ELR (cell line): ENCODE measurements at regions not wholly inside any gene's neighbourhood (a gene's known extent, or its start where the extent isn't known, plus 50 kb on each side); places are given as distances from the start of the nearest gene placed in this dataset.

ENCODE experiments used
- DNase-seq: peaks from one replicate; pipeline ENCODE4 v3.0.0-alpha.2; 2015; ENCODE audit warnings: low read depth

DNA sequence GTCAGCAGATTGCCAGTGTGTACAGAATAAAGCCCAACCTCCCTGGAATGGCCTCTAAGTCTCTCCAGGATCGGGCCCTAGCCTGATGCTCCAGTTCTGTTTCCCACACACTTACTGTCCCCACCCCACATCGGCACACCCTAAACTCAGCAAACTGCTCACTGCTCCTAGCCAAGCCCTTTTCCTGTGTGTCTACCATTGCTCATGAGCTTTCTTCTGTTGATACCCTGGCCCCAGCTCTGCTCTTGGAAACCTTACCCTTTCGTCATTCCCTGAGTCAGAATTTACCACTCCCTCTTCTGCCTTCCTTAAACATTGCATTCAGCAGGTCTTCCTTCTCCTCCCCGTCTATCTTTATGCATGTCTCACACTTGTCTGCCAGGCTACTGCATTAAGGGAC, 158.9 kb downstream of the TMX1 start:
- DNase-seq = peak; percentile 99

DNA sequence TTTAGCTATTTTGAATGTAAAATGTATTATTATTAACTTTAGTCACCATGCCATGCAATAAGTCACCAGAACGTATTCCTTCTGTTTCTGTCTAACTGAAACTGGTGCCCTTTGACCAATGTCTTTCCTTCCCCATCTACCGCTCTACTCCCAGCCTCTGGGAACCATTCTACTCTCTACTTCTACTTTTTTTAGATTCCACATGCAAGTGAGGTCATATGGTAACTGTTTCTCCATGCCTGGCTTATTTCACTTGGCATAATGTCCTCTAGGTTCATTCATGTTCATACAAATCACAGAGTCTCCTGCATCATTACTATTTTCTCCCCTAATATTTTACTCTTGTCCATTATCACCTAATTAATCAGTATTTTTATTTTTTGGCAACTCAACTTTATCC, 160.1 kb downstream of the TMX1 start:
- DNase-seq = no peak

DNA sequence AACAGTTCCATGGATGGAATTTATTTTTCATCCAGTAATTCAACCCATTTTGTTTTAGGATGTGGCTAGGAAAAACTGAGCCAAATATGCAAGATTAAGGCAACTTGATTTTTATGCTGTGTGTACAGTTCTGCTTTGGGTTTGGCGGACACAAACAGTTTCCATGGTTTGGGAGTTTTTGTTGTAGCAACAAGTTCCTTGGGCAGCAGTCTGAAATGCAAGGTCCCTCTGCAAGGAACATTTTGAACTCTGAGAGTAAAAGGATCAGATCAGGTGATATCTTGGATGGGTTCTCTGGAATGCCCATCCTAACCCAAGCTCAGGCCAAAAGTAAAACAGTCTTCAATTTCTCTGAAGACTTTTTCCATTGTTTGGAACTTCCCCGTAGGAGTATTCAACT, 161.2 kb downstream of the TMX1 start:
- DNase-seq = no peak

DNA sequence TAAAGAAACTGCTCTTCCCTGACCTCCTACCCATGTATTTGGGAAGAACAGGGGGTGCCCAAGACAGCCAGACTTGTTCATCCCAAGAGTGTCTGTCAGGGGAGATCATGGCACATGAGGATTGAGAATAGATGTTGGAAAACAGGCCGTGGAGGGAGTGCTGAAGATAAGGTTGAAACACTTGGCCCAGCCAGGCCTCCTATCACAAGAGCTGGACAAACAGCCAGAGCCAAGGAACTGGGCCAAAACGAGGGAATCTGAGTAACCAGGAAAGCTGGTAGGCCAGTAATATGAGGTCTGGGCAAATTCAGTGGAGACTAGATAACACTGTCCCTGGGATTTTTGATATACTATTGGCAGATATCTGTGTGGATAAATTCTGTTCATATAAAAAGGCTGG, 161.7 kb downstream of the TMX1 start:
- DNase-seq = no peak

- no peak for DNase-seq
These were observed 170.8 kb downstream of the TMX1 start for GRCh38 chr14:51410897-51411296.

GRCh38 chr14:51419685-51420084, 179.6 kb downstream of the TMX1 start:
- DNase-seq = no peak

DNA sequence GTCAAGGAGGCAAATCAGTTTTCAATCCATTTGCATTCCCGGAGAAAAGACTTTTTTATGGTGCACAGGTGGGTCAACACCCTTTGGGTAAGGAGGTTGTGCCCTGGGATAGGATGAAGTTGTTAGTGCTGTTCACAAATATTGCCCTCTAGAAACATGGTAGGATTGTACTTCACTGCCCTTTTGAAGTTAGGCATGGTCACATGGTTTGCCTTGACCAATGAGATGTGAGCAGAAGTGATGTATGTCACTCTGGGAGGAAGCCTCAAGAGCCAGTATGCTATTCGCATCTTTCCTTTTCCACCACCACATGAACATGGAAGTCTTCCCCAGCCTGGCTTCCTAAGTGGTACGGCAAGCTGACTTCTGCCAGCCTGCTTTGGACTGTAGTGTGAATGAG, 182.7 kb downstream of the TMX1 start:
- DNase-seq = no peak

GRCh38 chr14:51424041-51424440, 184.0 kb downstream of the TMX1 start:
- no peak for DNase-seq

GRCh38 chr14:51424561-51425251, 184.7 kb downstream of the TMX1 start:
- no peak for DNase-seq

DNA sequence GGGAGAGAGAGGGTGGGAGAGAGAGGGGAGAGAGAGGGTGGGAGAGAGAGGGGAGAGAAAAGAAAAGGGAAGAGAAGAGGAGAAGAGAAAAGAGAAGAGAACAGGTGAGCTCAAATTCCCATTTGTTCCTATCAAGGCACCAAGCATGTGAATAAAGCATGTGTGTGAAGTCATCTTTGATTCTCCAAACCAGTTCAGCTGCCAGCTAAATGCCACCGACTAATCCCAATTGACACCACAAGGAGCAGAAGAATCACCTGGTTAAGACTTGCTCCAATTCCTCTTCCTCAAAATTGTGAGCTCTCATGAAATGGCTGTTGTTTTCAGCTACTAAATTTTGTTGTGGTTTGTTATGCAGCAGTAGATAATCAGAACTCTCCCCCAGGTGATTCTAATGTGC, 188.9 kb downstream of the TMX1 start:
- DNase-seq = no peak

- DNase-seq = no peak
These were observed 190.0 kb downstream of the TMX1 start for GRCh38 chr14:51430079-51430478.

GRCh38 chr14:51430633-51431032, 190.6 kb downstream of the TMX1 start:
- DNase-seq = peak; percentile 24

DNA sequence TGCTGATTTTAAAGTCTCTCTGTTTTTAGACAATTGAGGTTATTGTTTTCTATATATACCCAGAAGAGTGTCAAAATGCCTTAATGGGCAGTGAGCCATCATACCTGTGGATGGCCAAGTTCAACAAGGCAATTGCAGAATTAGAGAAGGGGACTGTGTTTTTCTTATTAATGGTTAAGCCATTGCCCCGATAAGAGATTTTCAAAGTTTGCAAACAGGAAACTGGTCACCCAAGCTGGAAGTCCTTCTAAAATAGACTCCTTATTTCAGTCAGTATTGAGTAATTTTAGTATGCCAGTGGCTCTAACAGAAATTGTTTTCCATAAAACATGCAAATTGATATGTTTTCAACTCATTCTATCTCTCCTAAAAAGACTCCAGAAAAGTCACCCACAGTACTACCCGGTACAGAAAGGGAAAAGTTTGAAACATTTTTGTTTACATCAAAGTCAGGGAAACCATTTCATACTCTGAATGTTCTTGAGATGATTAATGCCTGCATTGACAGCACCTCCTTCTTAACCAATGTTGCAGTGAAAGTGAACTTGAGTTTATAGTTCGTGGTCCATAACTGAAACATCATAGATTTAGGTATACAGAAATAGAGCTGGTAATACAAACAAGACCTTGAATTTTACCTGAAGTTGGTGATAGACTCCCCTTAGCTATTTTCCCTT, 191.1 kb downstream of the TMX1 start:
- DNase-seq = peak; percentile 53

DNA sequence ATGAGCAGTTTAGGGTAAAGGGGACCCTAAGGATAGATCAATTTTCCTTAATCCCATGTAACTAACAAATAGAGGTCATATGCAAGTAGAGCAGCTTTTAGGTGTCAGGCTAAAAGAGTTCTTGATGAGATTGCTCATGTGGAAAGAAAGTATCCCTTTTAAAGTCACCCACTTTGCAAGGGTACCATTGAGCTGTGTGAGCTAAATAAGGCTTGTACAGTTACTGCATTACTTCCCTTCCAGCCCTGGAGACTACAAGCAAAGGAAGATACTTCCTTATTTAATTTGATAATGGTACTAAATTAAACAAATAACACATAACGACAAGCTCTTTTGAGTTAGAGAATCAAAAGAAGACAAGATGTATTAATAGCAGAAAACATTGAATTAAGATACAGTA, 191.7 kb downstream of the TMX1 start:
- no peak for DNase-seq

DNA sequence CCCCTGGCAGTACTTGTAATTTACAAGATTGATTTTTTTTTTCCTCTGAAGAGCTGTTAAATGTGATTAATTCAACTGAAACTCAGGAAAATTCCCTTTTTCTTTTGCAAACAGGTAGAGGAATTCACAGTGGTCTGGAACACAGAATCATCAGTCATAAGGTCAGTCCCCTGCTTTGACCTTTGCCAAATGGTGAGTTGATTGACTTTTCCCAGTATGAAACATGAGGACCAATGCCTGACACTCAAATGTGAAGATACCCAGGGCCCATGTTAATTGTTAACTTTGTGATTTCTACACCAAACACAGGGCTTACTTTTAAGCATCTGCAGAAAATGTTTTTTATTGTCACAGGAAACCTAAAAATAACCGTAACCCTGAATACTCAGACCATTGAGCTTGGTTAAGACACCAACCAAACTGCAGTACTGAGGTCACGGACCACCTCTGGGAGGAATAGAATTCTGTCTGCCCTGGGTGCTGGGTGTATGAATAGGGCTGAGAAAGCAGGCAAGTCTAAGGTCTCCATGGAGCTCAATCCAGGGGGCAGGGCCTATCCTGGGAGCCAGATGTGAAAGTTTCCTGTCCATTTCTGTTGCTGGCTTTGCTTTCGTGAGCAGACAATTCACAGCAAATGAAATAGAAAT, 192.4 kb downstream of the TMX1 start:
- DNase-seq = no peak

GRCh38 chr14:51436630-51437029, 196.6 kb downstream of the TMX1 start:
- DNase-seq = no peak

DNA sequence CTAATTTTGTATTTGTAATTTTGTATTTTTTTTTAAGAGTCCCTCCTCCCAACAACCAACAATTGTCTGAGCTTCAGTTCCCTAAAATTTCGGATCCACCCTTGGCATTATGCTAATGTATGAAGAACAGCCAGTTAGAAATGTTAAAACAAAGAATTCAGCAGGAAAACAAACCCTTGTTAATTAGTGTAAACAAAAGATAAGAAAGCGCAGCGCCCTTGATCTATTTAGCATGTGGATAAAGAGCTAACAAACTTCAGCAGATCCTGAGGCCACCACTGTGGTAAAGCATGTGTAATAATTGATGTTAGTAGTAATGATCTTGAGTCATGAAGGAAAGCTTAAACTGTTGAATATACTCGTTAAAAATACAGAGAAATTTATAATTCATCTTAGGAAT, 199.8 kb downstream of the TMX1 start:
- no peak for DNase-seq

DNA sequence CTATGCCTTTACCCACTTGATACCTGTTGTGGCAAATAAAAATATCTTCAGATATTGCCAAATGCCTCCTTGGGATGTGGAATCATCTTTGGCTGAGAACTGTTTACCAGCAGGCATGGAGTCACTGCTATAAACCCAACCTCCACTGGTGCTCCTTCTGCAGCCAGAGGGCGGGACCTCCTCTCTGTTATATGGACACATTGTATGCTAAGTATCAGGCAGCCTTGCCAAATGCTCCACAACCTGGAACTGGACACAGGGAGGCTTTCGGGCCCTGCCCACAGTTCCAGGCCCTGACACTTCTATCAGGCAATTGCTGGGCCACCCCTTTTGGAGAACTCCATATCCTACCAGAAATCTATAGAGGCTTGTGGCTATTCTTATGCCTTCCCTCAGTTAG, 201.0 kb downstream of the TMX1 start:
- peak; percentile 40 for DNase-seq

DNA sequence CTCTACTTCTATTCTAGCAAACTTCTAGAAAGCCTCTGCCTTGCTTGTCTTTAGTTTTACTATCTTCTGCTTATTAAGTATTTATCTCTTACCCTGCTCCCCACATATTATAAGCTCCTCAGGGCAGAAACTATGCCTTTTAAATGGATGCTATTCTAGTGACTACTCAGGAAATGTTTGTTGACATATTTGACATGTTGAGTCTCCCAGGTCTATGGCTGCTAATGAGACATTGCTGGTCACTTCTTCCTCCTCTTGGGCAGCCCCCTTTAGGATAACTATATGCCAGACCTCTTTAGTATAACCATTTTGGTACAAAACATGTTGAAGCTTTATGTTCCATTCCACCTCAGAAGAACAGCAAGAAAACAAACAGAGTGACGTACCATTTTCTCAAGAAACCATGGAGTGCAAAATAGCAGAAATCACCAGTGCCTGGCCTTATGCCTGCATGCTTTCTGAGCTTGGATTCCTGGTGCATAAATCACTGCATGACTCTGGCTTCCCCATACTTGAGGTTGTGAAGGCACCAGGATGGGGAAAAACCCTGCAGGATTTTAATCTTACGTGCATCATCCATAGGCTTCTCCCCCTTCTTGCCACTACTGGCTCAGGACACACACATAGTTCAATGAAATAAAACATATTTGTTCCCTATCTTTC, 202.6 kb downstream of the TMX1 start:
- peak; percentile 98 for DNase-seq

- DNase-seq = peak; percentile 71
These were observed 203.4 kb downstream of the TMX1 start for GRCh38 chr14:51443195-51444018.

- DNase-seq = no peak
These were observed 204.4 kb downstream of the TMX1 start for GRCh38 chr14:51444353-51445000.

DNA sequence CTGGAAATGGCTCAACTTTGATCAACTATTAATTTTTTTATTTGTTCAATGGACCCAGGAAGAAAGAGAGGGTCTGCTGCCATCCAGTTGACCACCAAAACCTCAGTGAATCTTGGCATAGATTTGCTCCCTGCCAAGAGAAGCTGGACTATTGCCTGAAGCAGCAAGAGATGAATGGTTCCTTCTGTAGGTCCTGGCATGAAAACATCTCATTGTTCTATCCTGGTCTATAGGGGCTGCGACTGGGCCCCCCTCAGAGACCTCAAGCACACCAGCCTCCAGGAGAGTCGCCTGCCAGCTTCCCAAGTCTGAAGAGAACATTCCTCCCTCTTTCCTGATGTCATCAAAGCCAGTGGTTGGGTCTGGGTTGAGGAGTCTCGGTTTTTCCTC, 204.9 kb downstream of the TMX1 start:
- DNase-seq = no peak
